Renal cortex interstitium (tissue), 11 donors: ENCODE measurements at regions not wholly inside any gene's neighbourhood (a gene's known extent, or its start where the extent isn't known, plus 50 kb on each side); places are given as distances from the start of the nearest gene placed in this dataset.
"Not testable (repeated sequence)": the region's sequence is repeated elsewhere in the genome, so short reads cannot be mapped to it uniquely, and the experiment has no call there.

ENCODE experiments used
- DNase-seq, 11 donors: peaks; one replicate each; pipeline ENCODE4 v3.0.0-alpha.2; 2013; ENCODE audit warnings: low read depth in 9 of 11, low spot score in 4 of 11; ENCODE audit errors: extremely low read depth in 1 of 11

DNA sequence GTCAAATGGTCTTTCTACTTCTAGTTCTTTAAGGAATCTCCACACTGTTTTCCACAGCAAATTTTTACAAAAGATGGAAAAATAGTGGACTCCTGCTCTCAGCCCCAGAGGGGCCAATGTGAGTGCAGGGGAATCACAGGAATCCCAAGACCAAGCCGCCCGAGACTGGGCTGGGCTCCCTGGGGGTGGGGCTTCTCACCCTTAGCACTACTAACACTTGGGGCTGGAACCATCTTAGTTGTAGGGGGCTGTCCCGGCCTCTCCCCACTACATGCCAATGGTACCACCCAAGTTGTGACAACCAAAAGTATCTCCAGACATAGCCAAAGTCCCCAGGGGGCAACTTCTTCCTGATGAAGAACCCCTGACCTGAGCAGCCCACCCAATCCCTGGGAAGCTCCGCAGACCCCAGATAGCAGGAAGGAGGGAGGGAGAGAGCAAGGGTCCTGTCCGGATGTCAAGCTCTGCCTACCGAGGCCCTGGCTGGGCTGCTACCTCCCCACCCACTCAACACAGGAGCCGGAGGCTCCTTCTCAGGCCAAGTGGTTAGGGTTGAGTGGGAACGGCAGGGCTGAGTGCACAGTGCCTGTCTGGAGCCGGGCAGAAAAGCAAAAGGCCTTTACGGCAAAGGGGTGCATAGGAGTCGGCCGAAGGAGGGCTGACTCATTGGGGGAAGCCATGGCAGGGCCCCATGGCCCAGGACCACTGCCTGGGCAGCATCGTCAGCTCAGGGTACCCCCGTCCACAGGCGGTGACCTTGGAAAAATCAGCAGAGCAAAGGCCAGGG is 122.5 kb upstream of the FGF3 start:
- DNase-seq = no peak

DNA sequence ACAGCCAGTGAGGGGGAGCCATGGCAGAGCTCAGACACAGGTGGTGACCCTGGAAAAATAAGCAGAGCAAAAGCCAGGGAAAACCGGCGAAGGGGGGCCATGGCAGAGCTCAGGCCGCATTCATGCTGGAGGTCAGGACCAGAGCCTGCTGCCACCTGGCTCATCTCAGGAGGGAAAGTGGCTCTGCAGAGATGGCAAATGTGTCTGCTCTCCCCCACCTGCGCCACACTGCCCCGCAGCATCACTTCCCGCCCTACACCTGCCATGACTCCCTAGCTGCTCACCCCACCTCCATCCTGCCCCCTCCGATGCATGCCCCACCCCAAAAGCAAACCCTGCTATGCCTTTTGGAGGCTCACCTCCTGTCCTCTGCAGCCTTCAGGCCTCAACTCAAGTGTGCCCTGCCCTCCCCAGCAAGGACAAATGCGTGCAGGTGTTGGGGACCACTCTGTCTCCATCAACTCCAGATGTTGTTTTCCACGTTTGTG is 123.2 kb upstream of the FGF3 start:
- DNase-seq = no peak

DNA sequence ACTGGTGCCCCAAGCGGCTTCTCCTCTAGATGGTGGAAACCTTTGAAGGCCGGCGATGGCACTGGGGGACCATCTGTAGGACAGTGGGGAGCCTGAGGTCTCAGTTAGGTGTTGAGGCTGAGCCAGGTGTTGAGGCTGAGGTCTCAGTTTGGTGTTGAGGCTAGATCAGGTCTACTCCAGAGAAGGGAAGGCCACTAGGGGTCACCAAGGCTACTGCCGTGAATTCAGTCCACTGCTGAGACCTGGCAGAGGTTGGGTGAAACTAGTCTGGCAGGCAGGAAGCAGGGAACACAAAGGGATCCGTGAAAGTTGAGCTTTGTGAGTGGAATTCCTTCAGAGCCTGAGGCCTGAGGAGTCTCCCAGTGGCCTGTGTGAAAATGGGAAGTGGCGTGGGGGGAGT is 123.8 kb upstream of the FGF3 start:
- DNase-seq = no peak

DNA sequence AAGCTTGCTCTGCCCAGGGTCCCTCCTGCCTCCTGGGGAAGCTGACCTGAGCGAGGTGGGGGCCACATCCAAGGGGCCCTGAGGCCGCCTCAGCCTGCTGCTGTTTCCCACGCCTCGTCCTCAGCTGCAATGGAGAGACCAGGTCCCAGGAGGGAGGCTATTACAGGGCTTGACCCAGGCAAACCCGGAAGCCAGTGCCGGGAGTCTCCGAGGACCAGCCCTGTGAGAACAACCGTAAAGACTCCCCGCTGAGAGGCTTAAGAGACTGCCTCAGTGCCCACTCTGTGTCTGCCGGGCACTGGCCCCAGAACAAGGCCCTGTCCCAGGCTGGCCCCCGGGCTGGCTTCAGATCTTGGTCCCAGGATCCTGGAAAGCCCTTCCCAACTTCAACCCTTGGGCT is 124.3 kb upstream of the FGF3 start:
- DNase-seq = no peak

DNA sequence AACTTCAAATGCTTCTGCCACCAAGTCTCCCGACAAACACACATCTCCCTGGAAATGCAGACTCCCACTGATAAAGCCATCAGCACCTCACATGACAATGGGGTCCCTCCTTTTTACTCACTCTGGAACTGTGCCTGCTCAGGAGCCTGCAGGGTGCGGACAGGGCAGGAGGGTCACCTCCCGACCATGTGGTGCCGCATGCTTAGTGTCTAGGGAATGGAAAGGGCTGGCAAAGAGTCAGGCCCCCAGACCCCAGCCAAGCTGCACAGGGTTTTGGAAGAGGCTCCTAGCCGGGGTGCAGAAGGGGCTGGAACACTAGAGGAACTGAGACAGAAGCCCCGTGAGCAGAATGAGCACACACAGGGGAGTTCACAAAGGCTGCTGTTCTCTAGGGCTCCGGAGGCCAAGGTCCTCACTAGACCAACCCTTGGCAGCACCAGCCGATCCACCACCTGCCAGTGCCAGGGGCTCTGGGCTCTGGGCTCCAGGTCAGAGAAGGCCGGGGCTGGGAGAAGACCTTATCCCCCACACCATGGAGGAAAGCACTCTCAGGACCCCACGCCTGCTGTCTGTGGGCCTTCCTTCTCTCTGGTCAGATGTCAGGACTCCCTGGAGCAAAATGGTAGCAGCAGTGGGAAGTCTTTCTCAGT is 125.1 kb upstream of the FGF3 start:
- DNase-seq = no peak

GRCh38 chr11:69945157-69945556 is 125.9 kb upstream of the FGF3 start:
- no peak for DNase-seq

GRCh38 chr11:69947059-69947792 is 128.0 kb upstream of the FGF3 start:
- DNase-seq = no peak

GRCh38 chr11:69947793-69948255 is 128.6 kb upstream of the FGF3 start:
- no peak for DNase-seq

DNA sequence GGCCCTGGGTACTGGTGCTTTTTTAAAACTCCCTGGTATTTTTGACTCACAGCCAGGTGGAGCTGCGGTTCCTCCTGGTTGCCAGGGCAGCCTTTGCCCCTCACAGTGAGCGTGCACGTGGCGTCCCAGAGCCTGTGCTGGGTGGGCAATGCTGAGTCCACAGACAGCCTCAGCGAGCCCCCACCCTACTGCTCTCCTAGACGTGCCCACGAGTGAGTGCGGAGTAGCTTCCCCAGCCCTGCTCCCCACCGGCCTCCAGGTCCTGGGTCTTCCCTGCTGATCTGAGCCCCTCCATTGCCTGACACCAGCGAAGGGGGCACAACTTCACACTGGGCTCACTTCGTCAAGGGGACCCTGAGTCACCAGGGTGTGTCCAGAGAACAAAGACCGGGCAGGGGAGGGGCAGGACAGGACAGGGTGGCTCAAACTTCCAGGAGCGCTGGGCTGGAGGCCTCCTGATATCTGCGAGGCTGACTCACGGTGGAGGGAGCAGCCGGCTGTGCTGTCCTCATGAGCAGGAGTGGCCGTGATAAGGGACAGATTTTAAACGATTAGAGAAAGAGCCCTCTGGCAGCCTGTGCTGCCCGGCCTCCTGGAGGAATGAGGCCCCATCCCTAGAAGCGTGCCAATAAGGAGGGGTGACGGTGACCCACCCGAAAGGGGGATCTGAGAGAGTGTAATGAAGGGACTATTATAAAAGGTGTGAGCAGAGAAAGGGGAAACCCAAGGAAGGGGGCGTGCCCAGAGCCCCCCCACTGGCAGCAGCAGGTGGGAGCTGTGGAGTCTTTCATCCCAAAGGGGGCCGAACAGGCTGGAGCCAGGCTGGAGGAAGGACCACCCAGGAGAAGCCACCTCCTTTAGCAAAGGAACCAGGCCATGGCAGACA is 129.3 kb upstream of the FGF3 start:
- no peak for DNase-seq

DNA sequence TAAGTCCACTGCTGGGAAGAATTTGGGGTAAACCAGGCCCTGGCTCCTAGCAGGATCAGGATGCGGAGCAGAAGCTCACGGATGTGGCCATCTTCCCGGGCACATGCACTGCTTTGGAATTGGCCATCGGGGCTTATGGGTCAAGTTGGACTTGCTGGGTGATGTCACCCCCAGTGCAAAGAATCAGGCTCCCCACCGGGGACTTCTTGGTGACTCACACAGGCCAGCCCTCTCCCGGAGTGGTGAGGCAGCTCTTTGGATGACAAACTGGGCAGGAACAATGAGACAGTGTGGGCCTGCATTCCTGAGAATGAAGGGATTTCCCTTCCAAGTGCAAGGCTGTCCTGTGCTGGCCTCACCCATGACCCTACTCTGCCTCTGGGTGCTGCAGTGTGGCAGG is 128.8 kb upstream of the ANO1 start:
- DNase-seq = no peak

- DNase-seq = no peak
These were observed 128.0 kb upstream of the ANO1 start for GRCh38 chr11:69950120-69950519.

GRCh38 chr11:69950621-69951020 is 127.5 kb upstream of the ANO1 start:
- DNase-seq = no peak

- no peak for DNase-seq
These were observed 126.3 kb upstream of the ANO1 start for GRCh38 chr11:69951821-69952220.

GRCh38 chr11:69952229-69952975 is 125.7 kb upstream of the ANO1 start:
- not testable (repeated sequence) for DNase-seq

- no peak for DNase-seq
These were observed 124.8 kb upstream of the ANO1 start for GRCh38 chr11:69953356-69953755.

DNA sequence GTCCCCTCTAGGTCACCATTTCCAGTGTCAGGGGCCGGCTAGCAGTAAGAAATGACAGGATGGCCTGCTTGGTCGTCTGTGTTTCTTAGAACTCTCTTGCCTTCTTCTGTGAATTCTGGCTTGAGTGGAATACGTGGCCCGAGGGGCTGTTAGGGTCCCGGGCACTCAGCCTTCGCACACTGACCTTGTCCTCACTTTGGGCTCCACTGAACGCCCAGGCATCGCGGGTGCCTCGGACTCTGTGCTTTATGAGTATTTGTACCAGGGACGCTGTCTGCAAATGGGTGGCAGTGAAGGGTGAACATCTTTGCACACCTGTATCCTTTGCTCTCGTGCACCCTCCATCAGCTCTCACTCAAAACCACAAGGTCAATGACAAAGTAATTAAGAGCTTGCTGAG is 123.4 kb upstream of the ANO1 start:
- no peak for DNase-seq

DNA sequence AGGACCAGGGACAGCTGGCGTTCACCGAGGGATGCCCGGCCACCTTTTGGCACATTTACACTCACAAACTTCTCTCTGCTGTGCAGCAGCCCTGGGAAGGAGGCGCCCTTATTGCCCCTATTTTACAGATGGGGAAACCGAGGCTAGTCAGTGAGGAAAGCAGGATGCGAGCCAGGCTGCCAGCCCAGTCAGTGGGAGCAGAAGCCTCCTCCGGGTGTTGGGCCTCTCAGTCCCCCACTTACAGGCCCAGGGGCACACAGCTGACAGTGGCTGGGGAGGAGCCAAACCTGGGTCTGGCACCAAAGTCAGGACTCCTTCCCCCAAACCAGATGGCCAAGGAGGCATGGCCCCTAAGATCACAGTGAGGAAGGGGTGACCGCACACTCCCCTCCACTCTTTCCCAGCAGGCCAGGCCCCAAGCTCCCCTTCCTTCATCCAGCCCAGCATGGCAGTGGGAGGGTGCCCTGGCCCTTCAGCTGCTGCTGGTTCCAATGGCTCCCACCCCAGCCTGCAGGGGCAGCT is 121.4 kb upstream of the ANO1 start:
- DNase-seq = no peak

- DNase-seq = no peak
These were observed 120.3 kb upstream of the ANO1 start for GRCh38 chr11:69957849-69958248.
